COLO668 (cell line): ENCODE measurements at regions not wholly inside any gene's neighbourhood (a gene's known extent, or its start where the extent isn't known, plus 50 kb on each side); places are given as distances from the start of the nearest gene placed in this dataset.
"Not testable (repeated sequence)": the region's sequence is repeated elsewhere in the genome, so short reads cannot be mapped to it uniquely, and the experiment has no call there.

Experiments
- DNase-seq: peaks from one replicate; lab custom pipeline; 2025; ENCODE audit not compliant: unreplicated experiment; lab: John Stamatoyannopoulos, UW

- no peak for DNase-seq
These were observed 514.1 kb upstream of the NRSN1 start for GRCh38 chr6:23611776-23612381.

GRCh38 chr6:23618366-23618765 lies 507.6 kb upstream of the NRSN1 start:
- DNase-seq = no peak

GRCh38 chr6:23620911-23621401 lies 505.1 kb upstream of the NRSN1 start:
- no peak for DNase-seq

GRCh38 chr6:23630726-23631635 lies 495.0 kb upstream of the NRSN1 start:
- DNase-seq = no peak

- peak; percentile 74 for DNase-seq
These were observed 492.0 kb upstream of the NRSN1 start for GRCh38 chr6:23633996-23634395.

- DNase-seq = no peak
These were observed 490.9 kb upstream of the NRSN1 start for GRCh38 chr6:23635150-23635549.

GRCh38 chr6:23637296-23637695 lies 488.7 kb upstream of the NRSN1 start:
- DNase-seq = no peak

- no peak for DNase-seq
These were observed 483.2 kb upstream of the NRSN1 start for GRCh38 chr6:23642849-23643248.

- DNase-seq = no peak
These were observed 479.0 kb upstream of the NRSN1 start for GRCh38 chr6:23647045-23647444.

GRCh38 chr6:23650676-23651075 lies 475.3 kb upstream of the NRSN1 start:
- DNase-seq = no peak

GRCh38 chr6:23654745-23655144 lies 471.3 kb upstream of the NRSN1 start:
- no peak for DNase-seq

- DNase-seq = no peak
These were observed 470.5 kb upstream of the NRSN1 start for GRCh38 chr6:23655525-23655924.

GRCh38 chr6:23656255-23657194 lies 469.5 kb upstream of the NRSN1 start:
- DNase-seq = no peak

GRCh38 chr6:23659125-23659524 lies 466.9 kb upstream of the NRSN1 start:
- peak; percentile 16 for DNase-seq

GRCh38 chr6:23661549-23661948 lies 464.5 kb upstream of the NRSN1 start:
- DNase-seq = no peak

GRCh38 chr6:23663096-23663495 lies 462.9 kb upstream of the NRSN1 start:
- DNase-seq = no peak

GRCh38 chr6:23663652-23664051 lies 462.4 kb upstream of the NRSN1 start:
- DNase-seq = no peak

GRCh38 chr6:23665911-23666310 lies 460.1 kb upstream of the NRSN1 start:
- not testable (repeated sequence) for DNase-seq

- DNase-seq = no peak
These were observed 453.3 kb upstream of the NRSN1 start for GRCh38 chr6:23672737-23673136.

- DNase-seq = no peak
These were observed 447.4 kb upstream of the NRSN1 start for GRCh38 chr6:23678626-23679025.

GRCh38 chr6:23681743-23682142 lies 444.3 kb upstream of the NRSN1 start:
- DNase-seq = no peak
